KMS-11 (cell line): ENCODE measurements at regions not wholly inside any gene's neighbourhood (a gene's known extent, or its start where the extent isn't known, plus 50 kb on each side); places are given as distances from the start of the nearest gene placed in this dataset.

Experiments used
- H2AFZ ChIP-seq: fragments of 200-600 bp; sonication (generic); 2 replicates; pipeline ENCODE4 v1.6.1; 2016; ENCODE audit warnings: antibody characterized with exemption, mixed run types, low read depth
- H3K27ac ChIP-seq: fragments of 200-600 bp; sonication (generic); 2 replicates; pipeline ENCODE4 v1.6.1; 2016; ENCODE audit warnings: mild to moderate bottlenecking, mixed run types
- H3K27me3 ChIP-seq: fragments of 200-600 bp; sonication (generic); 2 replicates; pipeline ENCODE4 v1.6.1; 2017; ENCODE audit warnings: mild to moderate bottlenecking, low read depth, mixed run types, moderate library complexity; ENCODE audit not compliant: insufficient read depth
- H3K36me3 ChIP-seq: fragments of 200-600 bp; sonication (generic); 2 replicates; pipeline ENCODE4 v1.6.1; 2017; ENCODE audit warnings: mild to moderate bottlenecking, mixed run types; ENCODE audit not compliant: insufficient read depth
- H3K4me1 ChIP-seq: fragments of 200-600 bp; sonication (generic); 2 replicates; pipeline ENCODE4 v1.6.1; 2016; ENCODE audit warnings: mild to moderate bottlenecking, low read depth, mixed run types; ENCODE audit not compliant: poor library complexity, severe bottlenecking
- H3K4me2 ChIP-seq: fragments of 200-600 bp; sonication (generic); 2 replicates; pipeline ENCODE4 v1.7.0; 2016; ENCODE audit warnings: mild to moderate bottlenecking, mixed run types
- H3K4me3 ChIP-seq: fragments of 200-600 bp; sonication (generic); IDR thresholded peaks from 2 replicates; pipeline ENCODE4 v1.6.1; 2017; ENCODE audit warnings: low read depth, low read length, mixed read lengths; ENCODE audit not compliant: insufficient read depth
- H3K79me2 ChIP-seq: fragments of 200-600 bp; sonication (generic); 2 replicates; pipeline ENCODE4 v1.6.1; 2016; ENCODE audit warnings: low read depth, mixed run types; ENCODE audit not compliant: insufficient read depth
- H3K9ac ChIP-seq: fragments of 200-600 bp; sonication (generic); 2 replicates; pipeline ENCODE4 v1.6.1; 2016; ENCODE audit warnings: mild to moderate bottlenecking, mixed run types
- H4K20me1 ChIP-seq: fragments of 200-600 bp; sonication (generic); 2 replicates; pipeline ENCODE4 v1.6.1; 2016; ENCODE audit warnings: mild to moderate bottlenecking, mixed run types; ENCODE audit not compliant: insufficient read depth
- TF ChIP-seq, protein P1 (sequence below): fragments of 200-600 bp; sonication (generic); conservative IDR thresholded peaks from 2 replicates; pipeline ENCODE4 v1.6.1; 2017; ENCODE audit warnings: low read depth, mild to moderate bottlenecking, antibody characterized with exemption, low read length, moderate library complexity, mixed read lengths

DNA sequence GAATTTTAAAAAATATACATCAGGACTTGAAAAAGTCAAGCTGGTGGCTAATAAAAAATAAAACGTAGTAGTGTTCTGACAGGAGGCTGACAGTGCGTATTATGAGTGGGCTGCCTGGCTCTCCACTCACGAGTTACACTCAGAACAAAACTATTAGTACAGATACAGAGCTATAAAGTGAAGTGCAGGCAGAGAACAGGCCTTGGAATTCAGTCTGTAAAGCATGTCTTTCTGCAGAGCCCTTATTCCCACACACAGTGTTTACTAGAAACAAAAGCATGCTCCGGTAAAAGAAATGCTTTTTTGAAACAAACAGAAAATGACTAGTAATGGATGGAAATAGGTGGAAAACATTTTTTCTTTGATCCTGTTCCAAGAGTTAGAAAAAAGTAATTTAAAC is 334.7 kb downstream of the DIRAS2 start:
- TF ChIP-seq, protein P1, sequence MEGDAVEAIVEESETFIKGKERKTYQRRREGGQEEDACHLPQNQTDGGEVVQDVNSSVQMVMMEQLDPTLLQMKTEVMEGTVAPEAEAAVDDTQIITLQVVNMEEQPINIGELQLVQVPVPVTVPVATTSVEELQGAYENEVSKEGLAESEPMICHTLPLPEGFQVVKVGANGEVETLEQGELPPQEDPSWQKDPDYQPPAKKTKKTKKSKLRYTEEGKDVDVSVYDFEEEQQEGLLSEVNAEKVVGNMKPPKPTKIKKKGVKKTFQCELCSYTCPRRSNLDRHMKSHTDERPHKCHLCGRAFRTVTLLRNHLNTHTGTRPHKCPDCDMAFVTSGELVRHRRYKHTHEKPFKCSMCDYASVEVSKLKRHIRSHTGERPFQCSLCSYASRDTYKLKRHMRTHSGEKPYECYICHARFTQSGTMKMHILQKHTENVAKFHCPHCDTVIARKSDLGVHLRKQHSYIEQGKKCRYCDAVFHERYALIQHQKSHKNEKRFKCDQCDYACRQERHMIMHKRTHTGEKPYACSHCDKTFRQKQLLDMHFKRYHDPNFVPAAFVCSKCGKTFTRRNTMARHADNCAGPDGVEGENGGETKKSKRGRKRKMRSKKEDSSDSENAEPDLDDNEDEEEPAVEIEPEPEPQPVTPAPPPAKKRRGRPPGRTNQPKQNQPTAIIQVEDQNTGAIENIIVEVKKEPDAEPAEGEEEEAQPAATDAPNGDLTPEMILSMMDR: no peak
- Histone ChIP-seq H3K79me2 (no peaks in the 10 kb centered on the region), H3K4me1 (no peaks in the 10 kb centered on the region), H3K27me3 (no peaks in the 10 kb centered on the region), H3K9ac (no peak overlapping the region), H3K4me2 (no peak overlapping the region), H3K27ac (no peak overlapping the region), H3K36me3 (no peaks in the 10 kb centered on the region), H3K4me3 (no peak overlapping the region), H4K20me1 (no peaks in the 10 kb centered on the region), H2AFZ (no peak overlapping the region)

GRCh38 chr9:90308691-90309090 is 333.9 kb downstream of the DIRAS2 start:
- H3K36me3 ChIP-seq: no peaks in the 10 kb centered on the region
- no peak overlapping the region for H3K4me3 ChIP-seq
- TF ChIP-seq, protein P1: no peak
- H3K27me3 ChIP-seq: no peaks in the 10 kb centered on the region
- no peaks in the 10 kb centered on the region for H3K79me2 ChIP-seq
- no peak overlapping the region for H2AFZ ChIP-seq
- no peak overlapping the region for H3K4me2 ChIP-seq
- no peak overlapping the region for H3K27ac ChIP-seq
- no peaks in the 10 kb centered on the region for H3K4me1 ChIP-seq
- H4K20me1 ChIP-seq: no peaks in the 10 kb centered on the region
- H3K9ac ChIP-seq: no peak overlapping the region

DNA sequence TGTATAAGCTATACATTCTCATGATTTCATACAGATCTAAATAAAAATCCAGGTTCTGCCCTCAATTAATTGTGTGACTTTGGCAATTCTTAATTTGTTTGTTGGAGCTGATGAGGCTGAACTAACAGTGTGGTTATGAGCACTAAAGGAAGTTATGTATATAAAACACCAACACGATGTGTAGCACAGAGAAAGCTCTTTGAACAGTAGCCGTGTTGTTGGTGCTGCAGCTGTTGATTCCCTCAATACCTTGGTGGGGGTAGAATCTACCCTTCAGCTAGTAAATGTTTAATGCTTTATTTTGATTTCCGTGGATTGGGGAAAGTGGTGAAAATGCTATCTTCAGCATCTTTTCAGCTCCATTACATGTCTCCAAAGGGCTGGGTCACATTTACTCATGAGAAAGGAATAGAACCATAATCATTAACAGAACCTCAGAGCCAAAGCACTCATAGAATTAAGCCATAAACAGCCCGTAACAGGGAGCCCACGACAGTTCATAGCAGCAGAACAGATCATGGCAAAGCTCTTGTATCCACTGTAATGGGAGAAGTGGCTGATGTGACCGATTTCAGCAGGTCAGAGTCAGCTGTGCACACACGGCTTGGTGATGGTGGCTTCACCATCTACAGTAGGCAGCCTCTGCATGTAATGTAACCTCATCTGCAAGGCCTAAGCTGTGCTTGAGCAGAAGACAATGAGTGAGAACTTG is 332.7 kb downstream of the DIRAS2 start:
- Histone ChIP-seq H3K36me3 (no peaks in the 10 kb centered on the region), H3K27ac (no peak overlapping the region), H3K4me2 (no peak overlapping the region), H3K4me1 (no peaks in the 10 kb centered on the region), H3K79me2 (no peaks in the 10 kb centered on the region), H3K4me3 (no peak overlapping the region), H4K20me1 (no peaks in the 10 kb centered on the region), H3K27me3 (no peaks in the 10 kb centered on the region), H3K9ac (no peak overlapping the region), H2AFZ (no peak overlapping the region)
- TF ChIP-seq, protein P1: no peak

- Histone ChIP-seq H3K9ac (no peak overlapping the region), H2AFZ (no peak overlapping the region), H3K4me1 (no peaks in the 10 kb centered on the region), H3K36me3 (no peaks in the 10 kb centered on the region), H3K79me2 (no peaks in the 10 kb centered on the region), H3K4me3 (no peak overlapping the region), H3K27ac (no peak overlapping the region), H3K27me3 (no peaks in the 10 kb centered on the region), H3K4me2 (no peak overlapping the region), H4K20me1 (no peaks in the 10 kb centered on the region)
- TF ChIP-seq, protein P1: no peak
Measured at GRCh38 chr9:90310521-90310876, 332.1 kb downstream of the DIRAS2 start.
